ENCODE measurements at regions not wholly inside any gene's neighbourhood (a gene's known extent, or its start where the extent isn't known, plus 50 kb on each side); places are given as distances from the start of the nearest gene placed in this dataset.

DNA sequence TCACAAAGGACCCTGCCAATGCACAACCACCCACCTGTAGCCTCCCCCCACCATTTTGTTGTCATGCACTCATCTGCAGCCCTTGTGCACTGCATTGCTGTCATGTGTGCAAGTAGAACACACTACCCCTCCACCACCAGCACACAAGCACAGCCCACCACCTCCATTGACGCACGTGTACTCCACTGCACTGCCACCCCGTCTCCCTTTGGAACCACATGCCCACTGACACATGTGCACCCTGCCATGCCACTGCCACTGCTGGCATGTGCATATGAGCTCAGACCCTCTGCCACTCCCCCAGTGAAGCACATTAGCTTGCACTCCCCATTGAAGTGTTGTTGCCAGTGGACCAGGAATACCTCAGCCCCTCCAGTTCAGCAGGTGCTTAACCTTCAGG is 530.3 kb upstream of the ACO1 start:
- TF ChIP-seq ZNF274 (IDR thresholded peaks at IDR 0.05; ENCODE audit: low read depth, low read length): no peak
- TF ChIP-seq YY1 (IDR thresholded peaks at IDR 0.05; ENCODE audit: insufficient read depth, insufficient read length): no peak
- TF ChIP-seq SUZ12 (IDR thresholded peaks at IDR 0.05; ENCODE audit: extremely low read depth, insufficient read depth, insufficient read length): no peak

Measured in NT2/D1 (cell line).